Ovary (tissue), 1 donor: ENCODE measurements at regions not wholly inside any gene's neighbourhood (a gene's known extent, or its start where the extent isn't known, plus 50 kb on each side); places are given as distances from the start of the nearest gene placed in this dataset.

Source experiments
- EP300 ChIP-seq: sonication (generic); formaldehyde crosslinking; IDR thresholded peaks from one replicate; pipeline ENCODE4 v1.6.1; 2017; ENCODE audit warnings: antibody characterized with exemption
- POLR2A ChIP-seq: fragments of 450-650 bp; IDR thresholded peaks from one replicate; pipeline ENCODE4 v1.6.1; 2017; ENCODE audit warnings: antibody characterized with exemption, mild to moderate bottlenecking, moderate library complexity

DNA sequence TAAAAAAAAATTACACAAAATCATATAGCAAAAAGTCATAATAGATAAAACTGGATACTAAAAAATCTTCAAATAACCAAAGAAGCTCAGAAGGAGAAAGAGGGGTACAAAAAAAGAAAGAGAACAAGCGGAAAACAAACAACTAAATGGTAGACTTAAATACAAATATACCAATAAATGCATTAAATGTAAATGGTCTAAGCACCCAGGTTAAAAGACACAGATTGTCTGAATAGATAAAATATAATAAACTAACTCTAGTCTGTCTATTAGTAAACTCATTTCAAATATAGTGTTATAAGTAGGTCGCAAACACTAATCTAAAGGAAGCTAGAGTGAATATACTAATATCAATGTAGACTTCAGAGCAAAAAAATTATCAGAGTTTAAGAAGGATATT lies 357.4 kb downstream of the METTL4 start:
- no peak for TF ChIP-seq EP300
- TF ChIP-seq POLR2A = no peak
